T-helper 17 cell (primary cell): ENCODE measurements at regions not wholly inside any gene's neighbourhood (a gene's known extent, or its start where the extent isn't known, plus 50 kb on each side); places are given as distances from the start of the nearest gene placed in this dataset.
"Not testable (repeated sequence)": the region's sequence is repeated elsewhere in the genome, so short reads cannot be mapped to it uniquely, and the experiment has no call there.

Experiments
- ATAC-seq: fragments of 150-1000 bp; cut with Tn5 transposase; 2 replicates; pipeline ENCODE4 v1.10.0; 2021; ENCODE audit warnings: mild to moderate bottlenecking, moderate library complexity
- DNase-seq, 3 donors: peaks; one replicate each; pipeline versions ENCODE4 v3.0.0 to v3.0.0-alpha.2; 2020 to 2021
- H3K9me3 ChIP-seq: one replicate; pipeline ENCODE4 v1.7.0; 2013; ENCODE audit warnings: low read length, mild to moderate bottlenecking; ENCODE audit not compliant: control insufficient read depth, poor library complexity, severe bottlenecking
- H3K27ac Mint-ChIP-seq: one replicate; pipeline ENCODE4 v1.8.0; 2022; ENCODE audit warnings: mild to moderate bottlenecking, moderate library complexity, mixed read lengths
- H3K27me3 Mint-ChIP-seq: one replicate; pipeline ENCODE4 v1.8.0; 2022; ENCODE audit warnings: mixed read lengths
- H3K36me3 Mint-ChIP-seq: one replicate; pipeline ENCODE4 v1.8.0; 2022; ENCODE audit warnings: low read depth, mixed read lengths
- H3K4me1 Mint-ChIP-seq: one replicate; pipeline ENCODE4 v1.8.0; 2022; ENCODE audit warnings: mild to moderate bottlenecking, mixed read lengths
- H3K4me3 Mint-ChIP-seq: one replicate; pipeline ENCODE4 v1.8.0; 2022; ENCODE audit warnings: mild to moderate bottlenecking, moderate library complexity, mixed read lengths

GRCh38 chr4:57763070-57763469, 652.9 kb upstream of the IGFBP7 start:
- ATAC-seq (no peak), DNase-seq (no peak)
- Mint-ChIP-seq H3K27ac (no peak overlapping the region), H3K4me3 (no peak overlapping the region), H3K27me3 (no peaks in the 10 kb centered on the region), H3K36me3 (no peaks in the 10 kb centered on the region), H3K4me1 (no peaks in the 10 kb centered on the region)
- H3K9me3 ChIP-seq, result no peaks in the 10 kb centered on the region

DNA sequence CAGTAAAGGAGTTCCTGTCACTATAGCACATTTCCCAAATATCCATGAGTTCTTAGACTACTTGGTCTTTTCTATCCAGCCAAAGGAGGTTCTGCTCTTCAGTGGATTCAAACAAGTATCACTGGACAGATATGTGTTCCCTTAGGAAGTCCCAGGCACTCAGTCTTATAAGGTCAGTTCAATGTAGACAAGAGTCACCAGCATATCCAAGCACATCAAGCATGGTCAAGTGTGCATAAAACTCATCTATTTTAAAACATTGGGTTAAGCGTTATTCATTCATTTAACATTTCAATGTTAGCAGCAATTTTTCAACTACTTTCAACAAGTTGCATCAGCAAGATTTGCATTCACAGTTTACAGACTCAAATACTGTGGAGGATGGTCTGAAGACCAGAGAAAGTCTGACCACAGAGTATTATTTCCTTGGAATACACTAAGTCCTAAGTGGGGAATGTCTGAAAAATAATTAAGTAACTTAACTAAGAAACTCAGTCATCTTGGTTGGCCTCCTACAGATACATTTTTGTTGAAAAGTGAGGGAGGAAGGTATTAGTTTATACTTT, 630.5 kb upstream of the IGFBP7 start:
- DNase-seq (no peak), ATAC-seq (no peak)
- no peaks in the 10 kb centered on the region for H3K4me1 Mint-ChIP-seq
- no peak overlapping the region for H3K27ac Mint-ChIP-seq
- peaks cover 3% of the 10 kb centered on the region for H3K9me3 ChIP-seq
- H3K36me3 Mint-ChIP-seq, result no peaks in the 10 kb centered on the region
- H3K27me3 Mint-ChIP-seq, result no peaks in the 10 kb centered on the region
- H3K4me3 Mint-ChIP-seq, result no peak overlapping the region

DNA sequence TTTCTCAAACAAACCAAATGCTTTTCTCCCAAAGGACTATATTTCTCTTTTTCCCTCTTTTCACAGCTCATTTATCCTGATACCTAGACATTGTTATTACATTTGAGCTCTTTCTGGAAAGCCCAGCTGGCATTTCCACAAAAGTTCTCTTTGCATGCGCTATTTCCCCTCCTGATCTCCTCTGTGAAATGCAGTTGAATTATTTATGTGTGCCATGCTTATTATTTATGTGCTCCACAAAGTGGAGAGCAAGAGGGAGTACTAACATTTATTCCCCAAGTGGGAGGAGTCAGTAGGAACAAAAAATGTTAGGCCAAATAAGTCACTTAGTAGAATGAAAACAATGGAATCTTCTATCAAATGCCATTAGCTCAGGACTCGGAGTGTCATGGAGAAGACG, 626.6 kb upstream of the IGFBP7 start:
- H3K4me3 Mint-ChIP-seq, result no peak overlapping the region
- H3K27me3 Mint-ChIP-seq, result no peaks in the 10 kb centered on the region
- no peaks in the 10 kb centered on the region for H3K36me3 Mint-ChIP-seq
- DNase-seq, result no peak
- ATAC-seq, result no peak
- H3K27ac Mint-ChIP-seq, result no peak overlapping the region
- no peaks in the 10 kb centered on the region for H3K4me1 Mint-ChIP-seq
- H3K9me3 ChIP-seq, result peaks cover 2% of the 10 kb centered on the region

DNA sequence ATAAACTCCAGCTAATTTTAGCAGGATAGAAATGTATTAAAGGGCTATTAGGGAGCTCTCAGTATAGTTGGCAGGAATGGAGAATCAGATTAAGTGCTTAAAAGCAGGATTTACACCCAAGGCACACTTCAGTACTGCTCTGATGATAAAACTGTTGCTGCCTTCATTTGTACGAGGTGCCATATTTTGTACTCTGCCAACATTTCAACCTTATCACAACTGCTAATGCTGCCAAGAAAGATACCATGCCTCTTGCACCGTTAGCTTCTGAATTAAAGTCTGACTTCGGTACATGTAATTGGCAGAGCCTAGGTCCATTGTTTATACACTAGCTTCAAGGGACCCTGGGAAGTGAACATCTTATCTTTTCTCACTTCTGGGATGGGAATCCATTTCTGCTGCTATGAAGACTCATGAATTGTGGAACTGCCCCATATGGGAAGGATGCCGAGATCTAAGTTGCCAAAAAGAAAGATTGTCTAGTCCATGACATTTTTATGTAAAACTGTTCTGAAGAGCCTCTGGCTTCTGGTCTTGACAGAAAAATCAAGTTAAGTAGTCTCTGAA, 624.0 kb upstream of the IGFBP7 start:
- Mint-ChIP-seq H3K27ac (no peak overlapping the region), H3K4me1 (no peaks in the 10 kb centered on the region), H3K4me3 (no peak overlapping the region), H3K36me3 (no peaks in the 10 kb centered on the region), H3K27me3 (no peaks in the 10 kb centered on the region)
- no peak for DNase-seq
- no peak for ATAC-seq
- H3K9me3 ChIP-seq, result no peaks in the 10 kb centered on the region

DNA sequence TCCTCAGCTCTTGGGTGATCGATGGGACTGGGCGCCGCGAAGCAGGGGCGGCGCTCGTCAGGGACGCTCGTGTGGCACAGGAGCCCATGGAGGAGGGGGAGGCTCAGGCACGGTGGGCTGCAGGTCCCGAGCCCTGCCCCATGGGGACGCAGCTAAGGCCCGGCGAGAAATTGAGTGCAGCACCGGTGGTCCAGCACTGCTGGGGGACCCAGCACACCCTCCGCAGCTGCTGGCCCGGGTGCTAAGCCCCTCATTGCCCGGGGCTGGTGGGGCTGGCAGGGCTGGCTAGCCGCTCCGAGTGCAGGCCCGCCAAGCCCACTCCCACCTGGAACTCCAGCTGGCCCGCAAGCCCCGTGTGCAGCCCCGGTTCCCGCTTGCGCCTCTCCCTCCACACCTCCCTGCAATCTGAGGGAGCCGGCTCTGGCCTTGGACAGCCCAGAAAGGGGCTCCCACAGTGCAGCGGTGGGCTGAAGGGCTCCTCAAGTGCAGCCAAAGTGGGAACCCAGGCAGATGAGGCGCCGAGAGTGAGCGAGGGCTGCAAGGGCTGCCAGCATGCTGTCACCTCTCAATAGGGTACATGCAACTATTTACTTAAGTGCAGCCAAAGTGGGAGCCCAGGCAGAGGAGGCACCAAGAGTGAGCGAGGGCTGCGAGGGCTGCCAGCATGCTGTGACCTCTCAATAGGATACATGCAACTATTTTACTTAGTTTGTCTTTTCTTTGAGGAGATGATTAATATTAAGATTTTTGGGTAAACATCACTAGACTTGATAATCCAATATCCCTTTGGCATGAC, 619.8 kb upstream of the IGFBP7 start:
- H3K9me3 ChIP-seq, H3K4me1 Mint-ChIP-seq, H3K27ac Mint-ChIP-seq, H3K27me3 Mint-ChIP-seq, DNase-seq, H3K36me3 Mint-ChIP-seq, ATAC-seq, H3K4me3 Mint-ChIP-seq: not testable (repeated sequence)

DNA sequence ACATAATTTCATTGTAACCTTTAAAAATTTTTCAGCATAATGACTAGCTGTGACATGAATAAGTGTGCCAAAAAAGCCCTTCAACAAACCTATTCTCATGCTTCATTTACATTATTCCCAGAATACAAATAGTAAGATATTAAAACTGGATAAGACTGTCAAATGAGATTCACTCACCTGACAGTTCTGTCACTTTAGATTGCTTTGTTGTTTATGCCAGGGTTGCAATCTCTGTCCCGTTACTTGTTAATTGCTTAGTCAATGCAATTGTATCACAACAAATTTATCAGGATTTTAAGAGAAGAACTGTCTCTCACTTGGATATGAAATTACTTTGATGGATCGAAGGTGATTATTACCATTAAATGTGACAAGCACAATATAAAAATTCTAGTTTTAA, 616.0 kb upstream of the IGFBP7 start:
- no peaks in the 10 kb centered on the region for H3K9me3 ChIP-seq
- Mint-ChIP-seq H3K4me1 (no peaks in the 10 kb centered on the region), H3K36me3 (no peaks in the 10 kb centered on the region)

DNA sequence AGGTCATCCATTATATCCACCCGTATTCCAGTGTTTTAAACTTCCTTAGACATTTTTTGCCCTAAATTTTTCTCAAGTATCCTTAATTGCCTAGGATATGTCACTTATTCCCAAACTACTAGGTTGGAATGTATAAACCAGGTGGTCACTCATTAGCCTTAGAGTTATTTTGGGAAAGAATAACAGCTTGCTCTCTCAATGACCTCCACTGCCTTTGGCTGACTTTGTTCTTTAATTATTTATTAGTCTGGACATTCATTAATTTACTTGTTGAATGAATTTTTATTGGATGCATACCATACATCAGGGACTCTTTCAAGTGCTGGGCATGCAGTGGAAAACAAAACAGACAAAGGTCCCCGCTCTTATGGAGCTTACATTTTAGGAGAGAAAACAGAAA, 609.3 kb upstream of the IGFBP7 start:
- no peak overlapping the region for H3K4me3 Mint-ChIP-seq
- ATAC-seq (no peak), DNase-seq (no peak)
- H3K27ac Mint-ChIP-seq, result no peak overlapping the region
- no peaks in the 10 kb centered on the region for H3K36me3 Mint-ChIP-seq
- H3K4me1 Mint-ChIP-seq, result no peaks in the 10 kb centered on the region
- no peaks in the 10 kb centered on the region for H3K9me3 ChIP-seq
- no peaks in the 10 kb centered on the region for H3K27me3 Mint-ChIP-seq

More for the DNA sequence above, 616.0 kb upstream of the IGFBP7 start:
- ATAC-seq, result no peak
- no peak for DNase-seq
- no peak overlapping the region for H3K4me3 Mint-ChIP-seq
- no peaks in the 10 kb centered on the region for H3K27me3 Mint-ChIP-seq
- no peak overlapping the region for H3K27ac Mint-ChIP-seq

- DNase-seq, H3K27me3 Mint-ChIP-seq: not testable (repeated sequence)
These were observed 604.1 kb upstream of the IGFBP7 start for GRCh38 chr4:57714313-57714712.

GRCh38 chr4:57710053-57710452, 599.9 kb upstream of the IGFBP7 start:
- Mint-ChIP-seq H3K27me3 (no peaks in the 10 kb centered on the region), H3K4me1 (no peaks in the 10 kb centered on the region), H3K4me3 (no peak overlapping the region), H3K27ac (no peak overlapping the region), H3K36me3 (peaks cover 2% of the 10 kb centered on the region)
- no peak for ATAC-seq
- DNase-seq, result no peak
- H3K9me3 ChIP-seq, result no peaks in the 10 kb centered on the region

More at GRCh38 chr4:57714313-57714712, 604.1 kb upstream of the IGFBP7 start:
- not testable (repeated sequence) for H3K27ac Mint-ChIP-seq, H3K4me3 Mint-ChIP-seq, H3K9me3 ChIP-seq, H3K4me1 Mint-ChIP-seq, ATAC-seq, H3K36me3 Mint-ChIP-seq

GRCh38 chr4:57691370-57691769, 581.2 kb upstream of the IGFBP7 start:
- no peak for ATAC-seq
- Mint-ChIP-seq H3K4me1 (no peaks in the 10 kb centered on the region), H3K36me3 (no peaks in the 10 kb centered on the region), H3K27ac (no peak overlapping the region), H3K4me3 (no peak overlapping the region), H3K27me3 (no peaks in the 10 kb centered on the region)
- H3K9me3 ChIP-seq, result no peaks in the 10 kb centered on the region
- no peak for DNase-seq

- no peak for ATAC-seq
- Mint-ChIP-seq H3K36me3 (no peaks in the 10 kb centered on the region), H3K27me3 (no peaks in the 10 kb centered on the region), H3K27ac (no peak overlapping the region), H3K4me3 (no peak overlapping the region), H3K4me1 (no peaks in the 10 kb centered on the region)
- DNase-seq, result no peak
- H3K9me3 ChIP-seq, result no peaks in the 10 kb centered on the region
These were observed 579.6 kb upstream of the IGFBP7 start for GRCh38 chr4:57689693-57690205.

- ATAC-seq (no peak), DNase-seq (no peak)
- H3K4me3 Mint-ChIP-seq, result no peak overlapping the region
These were observed 572.1 kb upstream of the IGFBP7 start for GRCh38 chr4:57682275-57682674.

GRCh38 chr4:57679969-57680368, 569.8 kb upstream of the IGFBP7 start:
- Mint-ChIP-seq H3K27me3 (no peaks in the 10 kb centered on the region), H3K4me1 (no peaks in the 10 kb centered on the region), H3K4me3 (no peak overlapping the region), H3K36me3 (no peaks in the 10 kb centered on the region), H3K27ac (no peak overlapping the region)
- no peaks in the 10 kb centered on the region for H3K9me3 ChIP-seq
- ATAC-seq, result no peak
- no peak for DNase-seq

More at GRCh38 chr4:57682275-57682674, 572.1 kb upstream of the IGFBP7 start:
- H3K27me3 Mint-ChIP-seq, result no peaks in the 10 kb centered on the region
- H3K27ac Mint-ChIP-seq, result no peak overlapping the region
- no peaks in the 10 kb centered on the region for H3K36me3 Mint-ChIP-seq
- H3K4me1 Mint-ChIP-seq, result no peaks in the 10 kb centered on the region
- H3K9me3 ChIP-seq, result no peaks in the 10 kb centered on the region
